GM23338 (cell line): ENCODE measurements at regions not wholly inside any gene's neighbourhood (a gene's known extent, or its start where the extent isn't known, plus 50 kb on each side); places are given as distances from the start of the nearest gene placed in this dataset.
A peak's percentile ranks its signal among the peaks of the same experiment; 100 is the strongest.

Experiments
- ATAC-seq: fragments of 200-7000 bp; cut with Tn5 transposase; 3 replicates; pipeline ENCODE4 v1.9.1; 2020
- DNase-seq: peaks from one replicate; pipeline ENCODE4 v3.0.0-alpha.2; 2015; ENCODE audit warnings: low spot score
- H2AFZ ChIP-seq: fragments of 200-600 bp; sonication (generic); 2 replicates; pipeline ENCODE4 v1.8.0; 2016; ENCODE audit warnings: antibody characterized with exemption, mild to moderate bottlenecking, moderate library complexity
- H3F3A ChIP-seq: fragments of 200-600 bp; sonication (generic); replicated peaks from 2 replicates; pipeline ENCODE4 v1.8.0; 2017; ENCODE audit warnings: antibody characterized with exemption, mixed run types, low read depth
- H3K27ac ChIP-seq: fragments of 200-600 bp; sonication (generic); 2 replicates; pipeline ENCODE4 v1.6.1; 2016; ENCODE audit warnings: low read depth
- H3K27me3 ChIP-seq: fragments of 200-600 bp; sonication (generic); 2 replicates; pipeline ENCODE4 v1.8.0; 2016; ENCODE audit warnings: mild to moderate bottlenecking, mixed run types, moderate library complexity; ENCODE audit not compliant: insufficient read depth
- H3K36me3 ChIP-seq: fragments of 200-600 bp; sonication (generic); 2 replicates; pipeline ENCODE4 v1.8.0; 2016; ENCODE audit warnings: mild to moderate bottlenecking; ENCODE audit not compliant: insufficient read depth
- H3K4me1 ChIP-seq: fragments of 200-600 bp; sonication (generic); 2 replicates; pipeline ENCODE4 v1.8.0; 2016; ENCODE audit warnings: mild to moderate bottlenecking, moderate library complexity; ENCODE audit not compliant: insufficient read depth
- H3K4me2 ChIP-seq: fragments of 200-600 bp; sonication (generic); 2 replicates; pipeline ENCODE4 v1.7.1; 2017; ENCODE audit warnings: mixed run types
- H3K4me3 ChIP-seq: fragments of 200-600 bp; sonication (generic); 2 replicates; pipeline ENCODE4 v1.6.1; 2016; ENCODE audit warnings: mixed run types
- H3K79me2 ChIP-seq: fragments of 200-600 bp; sonication (generic); replicated peaks from 2 replicates; pipeline ENCODE4 v1.8.0; 2017; ENCODE audit warnings: mild to moderate bottlenecking; ENCODE audit not compliant: insufficient read depth
- H3K9me2 ChIP-seq: fragments of 200-600 bp; sonication (generic); 2 replicates; pipeline ENCODE4 v1.8.0; 2017; ENCODE audit not compliant: insufficient read depth
- H4K20me1 ChIP-seq: fragments of 200-600 bp; sonication (generic); replicated peaks from 2 replicates; pipeline ENCODE4 v1.8.0; 2017; ENCODE audit warnings: mild to moderate bottlenecking; ENCODE audit not compliant: insufficient read depth
- H3K27ac Mint-ChIP-seq: 2 replicates; pipeline ENCODE4 v1.8.0; 2020; ENCODE audit warnings: inconsistent platforms, mild to moderate bottlenecking, moderate library complexity, mixed read lengths
- H3K27me3 Mint-ChIP-seq: 3 replicates; pipeline ENCODE4 v1.8.0; 2022; ENCODE audit warnings: low read depth, mild to moderate bottlenecking, moderate library complexity, mixed read lengths, inconsistent platforms; ENCODE audit not compliant: insufficient read depth, poor library complexity
- H3K36me3 Mint-ChIP-seq: 3 replicates; pipeline ENCODE4 v1.8.0; 2021; ENCODE audit warnings: low read depth, mild to moderate bottlenecking, inconsistent platforms, moderate library complexity, mixed read lengths
- H3K4me1 Mint-ChIP-seq: 3 replicates; pipeline ENCODE4 v1.8.0; 2020; ENCODE audit warnings: mild to moderate bottlenecking, inconsistent platforms, mixed read lengths
- H3K4me3 Mint-ChIP-seq: 3 replicates; pipeline ENCODE4 v1.8.0; 2021; ENCODE audit warnings: moderate library complexity, mild to moderate bottlenecking, inconsistent platforms, mixed read lengths
- H3K9me3 Mint-ChIP-seq: 3 replicates; pipeline ENCODE4 v1.8.0; 2020; ENCODE audit warnings: moderate library complexity, mild to moderate bottlenecking, inconsistent platforms, mixed read lengths
- EZH2phosphoT487 ChIP-seq: fragments of 200-600 bp; sonication (generic); IDR thresholded peaks from one replicate; pipeline ENCODE4 v1.8.1; 2018; ENCODE audit warnings: antibody characterized with exemption; ENCODE audit not compliant: unreplicated experiment
- POLR2AphosphoS5 ChIP-seq: IDR thresholded peaks from 2 replicates; pipeline ENCODE4 v1.6.1; 2016; ENCODE audit warnings: antibody characterized with exemption, low read depth
- STAT1 ChIP-seq: IDR thresholded peaks from one replicate; pipeline ENCODE4 v1.6.1; 2016; ENCODE audit warnings: antibody characterized with exemption; ENCODE audit not compliant: unreplicated experiment
- ZNF331 ChIP-seq: fragments of 250-450 bp; sonication (Bioruptor Pico); IDR thresholded peaks from 2 replicates; pipeline ENCODE4 v1.5.0; 2020; ENCODE audit warnings: low read depth, mild to moderate bottlenecking, moderate library complexity
- ZNF462 ChIP-seq: fragments of 250-450 bp; sonication (Bioruptor Pico); IDR thresholded peaks from 2 replicates; pipeline ENCODE4 v1.5.0; 2020; ENCODE audit warnings: mild to moderate bottlenecking, moderate library complexity
- TF ChIP-seq, protein P1 (sequence below): IDR thresholded peaks from one replicate; pipeline ENCODE4 v1.6.1; 2018; ENCODE audit warnings: antibody characterized with exemption; ENCODE audit not compliant: unreplicated experiment

GRCh38 chr1:80369780-80370179, 1363.2 kb upstream of the ADGRL4 start (continued):
- TF ChIP-seq ZNF462 (no peak), EZH2phosphoT487 (no peak), STAT1 (no peak), POLR2AphosphoS5 (no peak), ZNF331 (CRISPR knock-in tag) (no peak)
- TF ChIP-seq, protein P1, sequence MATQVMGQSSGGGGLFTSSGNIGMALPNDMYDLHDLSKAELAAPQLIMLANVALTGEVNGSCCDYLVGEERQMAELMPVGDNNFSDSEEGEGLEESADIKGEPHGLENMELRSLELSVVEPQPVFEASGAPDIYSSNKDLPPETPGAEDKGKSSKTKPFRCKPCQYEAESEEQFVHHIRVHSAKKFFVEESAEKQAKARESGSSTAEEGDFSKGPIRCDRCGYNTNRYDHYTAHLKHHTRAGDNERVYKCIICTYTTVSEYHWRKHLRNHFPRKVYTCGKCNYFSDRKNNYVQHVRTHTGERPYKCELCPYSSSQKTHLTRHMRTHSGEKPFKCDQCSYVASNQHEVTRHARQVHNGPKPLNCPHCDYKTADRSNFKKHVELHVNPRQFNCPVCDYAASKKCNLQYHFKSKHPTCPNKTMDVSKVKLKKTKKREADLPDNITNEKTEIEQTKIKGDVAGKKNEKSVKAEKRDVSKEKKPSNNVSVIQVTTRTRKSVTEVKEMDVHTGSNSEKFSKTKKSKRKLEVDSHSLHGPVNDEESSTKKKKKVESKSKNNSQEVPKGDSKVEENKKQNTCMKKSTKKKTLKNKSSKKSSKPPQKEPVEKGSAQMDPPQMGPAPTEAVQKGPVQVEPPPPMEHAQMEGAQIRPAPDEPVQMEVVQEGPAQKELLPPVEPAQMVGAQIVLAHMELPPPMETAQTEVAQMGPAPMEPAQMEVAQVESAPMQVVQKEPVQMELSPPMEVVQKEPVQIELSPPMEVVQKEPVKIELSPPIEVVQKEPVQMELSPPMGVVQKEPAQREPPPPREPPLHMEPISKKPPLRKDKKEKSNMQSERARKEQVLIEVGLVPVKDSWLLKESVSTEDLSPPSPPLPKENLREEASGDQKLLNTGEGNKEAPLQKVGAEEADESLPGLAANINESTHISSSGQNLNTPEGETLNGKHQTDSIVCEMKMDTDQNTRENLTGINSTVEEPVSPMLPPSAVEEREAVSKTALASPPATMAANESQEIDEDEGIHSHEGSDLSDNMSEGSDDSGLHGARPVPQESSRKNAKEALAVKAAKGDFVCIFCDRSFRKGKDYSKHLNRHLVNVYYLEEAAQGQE, result no peak

DNA sequence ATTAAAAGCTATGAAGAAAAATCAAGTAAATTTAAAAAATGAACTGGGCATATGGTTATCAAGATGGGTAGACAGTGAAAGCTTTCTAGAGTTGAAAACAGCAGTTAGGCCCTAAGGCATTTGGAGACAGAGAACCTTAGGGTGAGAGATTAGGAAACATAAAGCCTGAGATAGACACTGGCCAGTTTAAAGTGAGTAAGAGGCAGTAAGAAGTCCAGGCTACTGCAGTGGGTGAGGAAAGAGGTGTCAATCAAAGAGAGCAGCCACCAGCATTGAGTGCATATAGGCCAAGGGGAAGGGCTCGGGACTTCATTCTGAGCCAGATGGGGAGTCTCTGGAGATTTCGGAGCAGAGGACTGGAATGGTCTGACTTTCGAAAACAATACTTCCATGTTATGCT, 1360.5 kb upstream of the ADGRL4 start:
- H3K9me3 Mint-ChIP-seq, result no peaks in the 10 kb centered on the region
- no peak overlapping the region for H3K4me3 ChIP-seq
- TF ChIP-seq ZNF462 (no peak), EZH2phosphoT487 (no peak), STAT1 (no peak)

More for the DNA sequence above, 1360.5 kb upstream of the ADGRL4 start:
- H4K20me1 ChIP-seq, result no peaks in the 10 kb centered on the region
- Mint-ChIP-seq H3K4me1 (no peaks in the 10 kb centered on the region), H3K36me3 (no peaks in the 10 kb centered on the region), H3K4me3 (no peak overlapping the region), H3K27me3 (no peaks in the 10 kb centered on the region), H3K27ac (no peak overlapping the region)
- H3K4me2 ChIP-seq, result no peak overlapping the region
- no peaks in the 10 kb centered on the region for H3K9me2 ChIP-seq
- peak overlapping the region; percentile 57; the same call in 1 of the 2 replicates for H2AFZ ChIP-seq
- H3K79me2 ChIP-seq, result no peaks in the 10 kb centered on the region
- no peaks in the 10 kb centered on the region for H3F3A ChIP-seq
- no peaks in the 10 kb centered on the region for H3K36me3 ChIP-seq
- ATAC-seq (peak; percentile 42), DNase-seq (peak; percentile 2)
- H3K27me3 ChIP-seq, result no peaks in the 10 kb centered on the region
- H3K27ac ChIP-seq, result no peak overlapping the region
- H3K4me1 ChIP-seq, result no peaks in the 10 kb centered on the region
